ENCODE measurements at regions not wholly inside any gene's neighbourhood (a gene's known extent, or its start where the extent isn't known, plus 50 kb on each side); places are given as distances from the start of the nearest gene placed in this dataset.

DNA sequence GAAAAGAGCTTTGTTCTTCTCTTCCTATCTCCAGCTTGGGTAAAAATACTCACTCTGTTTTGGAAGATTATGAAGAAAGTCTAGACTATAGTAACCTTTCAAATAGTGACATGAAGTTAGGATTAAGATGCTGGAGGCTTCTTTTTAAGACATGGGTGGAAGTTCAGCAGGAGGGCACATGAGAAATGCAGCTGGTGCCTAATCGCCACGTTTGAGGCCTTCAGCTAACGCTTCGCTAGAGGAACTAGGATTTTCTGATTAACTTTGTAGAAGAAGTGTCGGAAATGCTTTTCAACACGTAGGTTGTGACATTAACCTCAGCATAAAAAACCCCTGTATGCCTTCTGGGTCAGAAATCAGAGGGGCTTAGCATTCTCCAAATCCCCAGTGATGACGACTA, 348.1 kb upstream of the MAP3K7 start:
- peaks cover 0 to 4% (median 0%) of the 10 kb centered on the region in 5 experiments for H3K27me3 ChIP-seq (replicated peaks in 2 of 5; ENCODE audit: control insufficient read depth in 4 of 5, insufficient read depth in 5 of 5, low read length in 4 of 5)
- no peak overlapping the region for H3K27ac ChIP-seq (ENCODE audit: insufficient read depth in 1 of 2, low read depth in 1 of 2, low read length in 2 of 2, poor library complexity in 1 of 2, severe bottlenecking in 2 of 2)
- H3K36me3 ChIP-seq (ENCODE audit: control insufficient read depth in 4 of 4, insufficient read depth in 4 of 4, low read length in 3 of 4) = no peaks in the 10 kb centered on the region
- POLR2A ChIA-PET = no interaction called here
- DNase-seq = peak in 2 of 3 donors; percentile 56 to 68
- H3K9me3 ChIP-seq (ENCODE audit: control extremely low read depth in 1 of 5, control insufficient read depth in 4 of 5, insufficient read depth in 2 of 5, low read depth in 1 of 5, low read length in 4 of 5) = no peaks in the 10 kb centered on the region
- CTCF ChIA-PET = interaction anchor here (0.9 to 1.1 kb wide), 2 partner anchors 11 to 12 kb away, joined by 3 read pairs; no protein-coding TSS in a partner anchor
- WGBS (ENCODE audit: insufficient coverage) = 7% methylated on average over 6 of the region's 7 CpGs
- H3K4me1 ChIP-seq (ENCODE audit: control extremely low read depth in 1 of 4, control insufficient read depth in 4 of 4, insufficient read depth in 4 of 4, low read length in 3 of 4) = peaks cover 9 to 21% (median 11%) of the 10 kb centered on the region in 4 experiments
- peak overlapping the region in 1 of 7 experiments; percentile 25 for H3K4me3 ChIP-seq (ENCODE audit: control insufficient read depth in 1 of 7, extremely low read depth in 1 of 7, insufficient read depth in 4 of 7, low read depth in 2 of 7, low read length in 6 of 7)

DNA sequence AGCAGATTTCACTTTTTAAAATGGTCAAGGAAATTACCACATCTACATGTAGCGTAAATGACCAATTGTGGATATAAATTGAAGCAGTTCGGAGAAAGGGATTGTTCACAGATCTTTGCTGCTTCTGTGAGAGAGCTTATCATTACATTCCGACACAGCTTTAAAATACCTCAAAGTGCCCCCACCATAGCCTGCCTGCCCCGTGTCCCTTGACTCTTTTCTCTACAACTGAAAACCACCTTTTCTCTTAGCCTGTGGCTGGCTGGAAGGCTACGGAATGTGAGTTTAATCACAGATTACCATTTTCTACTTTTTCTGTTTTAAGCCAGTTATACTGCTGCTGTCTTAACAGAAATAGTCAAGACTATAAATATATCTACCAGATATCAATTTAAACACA, 347.2 kb upstream of the MAP3K7 start:
- Histone ChIP-seq H3K36me3 (ENCODE audit: control insufficient read depth in 4 of 4, insufficient read depth in 4 of 4, low read length in 3 of 4) (no peaks in the 10 kb centered on the region), H3K4me3 (ENCODE audit: control insufficient read depth in 1 of 7, extremely low read depth in 1 of 7, insufficient read depth in 4 of 7, low read depth in 2 of 7, low read length in 6 of 7) (no peak overlapping the region), H3K27ac (ENCODE audit: insufficient read depth in 1 of 2, low read depth in 1 of 2, low read length in 2 of 2, poor library complexity in 1 of 2, severe bottlenecking in 2 of 2) (no peak overlapping the region), H3K27me3 (replicated peaks in 2 of 5; ENCODE audit: control insufficient read depth in 4 of 5, insufficient read depth in 5 of 5, low read length in 4 of 5) (peaks cover 0 to 4% (median 0%) of the 10 kb centered on the region in 5 experiments), H3K4me1 (ENCODE audit: control extremely low read depth in 1 of 4, control insufficient read depth in 4 of 4, insufficient read depth in 4 of 4, low read length in 3 of 4) (peaks cover 9 to 21% (median 11%) of the 10 kb centered on the region in 4 experiments), H3K9me3 (ENCODE audit: control extremely low read depth in 1 of 5, control insufficient read depth in 4 of 5, insufficient read depth in 2 of 5, low read depth in 1 of 5, low read length in 4 of 5) (no peaks in the 10 kb centered on the region)
- CTCF ChIA-PET = interaction anchor here (1.1 kb wide), 2 partner anchors 13 to 48 kb away, joined by 3 read pairs; no protein-coding TSS in a partner anchor
- POLR2A ChIA-PET = no interaction called here
- DNase-seq = no peak
- WGBS (ENCODE audit: insufficient coverage) = 75% methylated on average over 2 of the region's 5 CpGs

DNA sequence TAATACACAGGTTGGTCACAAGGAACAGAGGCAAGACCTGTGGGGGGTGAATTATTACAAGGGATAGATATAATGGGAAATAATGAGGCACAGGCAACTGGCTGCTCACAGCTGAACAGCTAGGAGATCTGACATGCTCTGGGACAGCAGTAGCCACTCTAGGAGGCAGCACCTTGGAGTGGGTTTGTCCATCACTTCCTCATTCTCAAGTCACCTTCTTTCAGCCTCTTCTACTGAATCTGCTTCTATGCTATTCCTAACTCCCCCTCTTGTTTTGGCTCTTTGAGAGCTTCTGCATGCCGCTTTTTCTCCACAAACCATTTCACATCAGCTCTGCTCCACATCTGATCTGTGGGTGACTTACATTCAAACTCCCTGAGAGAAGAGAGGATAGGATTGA, 345.5 kb upstream of the MAP3K7 start:
- peak in 2 of 3 donors; percentile 50 to 66 for DNase-seq
- H3K27me3 ChIP-seq (replicated peaks in 2 of 5; ENCODE audit: control insufficient read depth in 4 of 5, insufficient read depth in 5 of 5, low read length in 4 of 5) = peaks cover 0 to 4% (median 0%) of the 10 kb centered on the region in 5 experiments
- ChIA-PET CTCF (interaction anchor here (1.0 to 1.5 kb wide), 2 partner anchors 8 to 9 kb away, joined by 3 to 6 read pairs; no protein-coding TSS in a partner anchor), POLR2A (no interaction called here)
- H3K27ac ChIP-seq (ENCODE audit: insufficient read depth in 1 of 2, low read depth in 1 of 2, low read length in 2 of 2, poor library complexity in 1 of 2, severe bottlenecking in 2 of 2) = no peak overlapping the region
- no peaks in the 10 kb centered on the region for H3K36me3 ChIP-seq (ENCODE audit: control insufficient read depth in 4 of 4, insufficient read depth in 4 of 4, low read length in 3 of 4)
- H3K4me1 ChIP-seq (ENCODE audit: control extremely low read depth in 1 of 4, control insufficient read depth in 4 of 4, insufficient read depth in 4 of 4, low read length in 3 of 4) = peaks cover 9 to 24% (median 16%) of the 10 kb centered on the region in 4 experiments
- no CpG with 5 or more reads among the region's 1 CpG for WGBS (ENCODE audit: insufficient coverage)
- no peaks in the 10 kb centered on the region for H3K9me3 ChIP-seq (ENCODE audit: control extremely low read depth in 1 of 5, control insufficient read depth in 4 of 5, insufficient read depth in 2 of 5, low read depth in 1 of 5, low read length in 4 of 5)
- H3K4me3 ChIP-seq (ENCODE audit: control insufficient read depth in 1 of 7, extremely low read depth in 1 of 7, insufficient read depth in 4 of 7, low read depth in 2 of 7, low read length in 6 of 7) = no peak overlapping the region

DNA sequence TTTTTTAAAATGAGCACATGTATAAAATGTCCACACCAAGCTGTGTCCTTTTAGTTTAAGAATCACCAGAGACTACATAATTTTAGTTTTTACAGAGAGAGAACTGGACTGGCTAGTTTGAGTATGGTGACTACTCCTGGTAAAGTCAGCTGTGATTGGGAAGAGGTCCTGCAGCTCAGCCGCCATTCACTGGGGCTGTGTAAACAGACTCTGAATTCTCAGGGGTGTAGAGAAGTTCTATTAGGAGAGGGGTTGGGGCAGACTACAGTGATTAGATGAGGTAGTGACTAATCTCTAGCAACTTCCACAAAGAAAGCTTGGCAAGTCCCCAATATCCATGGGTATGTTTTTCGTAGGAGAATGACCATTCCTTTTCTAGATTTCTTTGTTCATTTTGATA, 341.2 kb upstream of the MAP3K7 start:
- peaks cover 0 to 4% (median 0%) of the 10 kb centered on the region in 5 experiments for H3K27me3 ChIP-seq (replicated peaks in 2 of 5; ENCODE audit: control insufficient read depth in 4 of 5, insufficient read depth in 5 of 5, low read length in 4 of 5)
- H3K9me3 ChIP-seq (ENCODE audit: control extremely low read depth in 1 of 5, control insufficient read depth in 4 of 5, insufficient read depth in 2 of 5, low read depth in 1 of 5, low read length in 4 of 5) = no peaks in the 10 kb centered on the region
- H3K36me3 ChIP-seq (ENCODE audit: control insufficient read depth in 4 of 4, insufficient read depth in 4 of 4, low read length in 3 of 4) = no peaks in the 10 kb centered on the region
- 90% methylated on average over 2 of the region's 2 CpGs for WGBS (ENCODE audit: insufficient coverage)
- H3K27ac ChIP-seq (ENCODE audit: insufficient read depth in 1 of 2, low read depth in 1 of 2, low read length in 2 of 2, poor library complexity in 1 of 2, severe bottlenecking in 2 of 2) = no peak overlapping the region
- POLR2A ChIA-PET = no interaction called here
- H3K4me3 ChIP-seq (ENCODE audit: control insufficient read depth in 1 of 7, extremely low read depth in 1 of 7, insufficient read depth in 4 of 7, low read depth in 2 of 7, low read length in 6 of 7) = no peak overlapping the region
- CTCF ChIA-PET = interaction anchor here (1.2 to 1.4 kb wide), 2 partner anchors 9 to 12 kb away, joined by 3 read pairs; no protein-coding TSS in a partner anchor
- no peak for DNase-seq
- peaks cover 0 to 9% (median 1%) of the 10 kb centered on the region in 4 experiments for H3K4me1 ChIP-seq (ENCODE audit: control extremely low read depth in 1 of 4, control insufficient read depth in 4 of 4, insufficient read depth in 4 of 4, low read length in 3 of 4)

DNA sequence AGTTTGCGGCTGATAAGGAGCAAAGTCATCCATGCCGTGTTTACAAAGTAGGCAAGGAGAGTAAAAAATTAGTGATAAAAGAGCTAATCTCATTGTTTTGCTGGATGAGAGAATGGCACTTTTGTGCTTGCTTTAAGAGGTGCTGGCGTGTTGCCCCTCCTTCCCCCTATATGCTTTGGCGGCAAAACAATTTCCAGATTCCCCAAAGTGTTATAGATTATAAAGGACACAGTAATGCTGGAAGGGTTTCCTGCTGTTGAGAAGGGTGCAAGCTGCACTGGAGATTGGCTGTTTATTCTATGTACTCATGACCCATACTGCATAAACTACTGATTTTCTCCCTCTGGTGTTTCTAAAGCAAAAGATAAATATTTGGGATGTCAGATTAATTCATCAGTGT, 338.9 kb upstream of the MAP3K7 start:
- ChIA-PET POLR2A (no interaction called here), CTCF (interaction anchor here (0.9 to 1.9 kb wide), 3 partner anchors 14 to 15 kb away, joined by 3 to 7 read pairs (median 4); no protein-coding TSS in a partner anchor)
- no peak overlapping the region for H3K4me3 ChIP-seq (ENCODE audit: control insufficient read depth in 1 of 7, extremely low read depth in 1 of 7, insufficient read depth in 4 of 7, low read depth in 2 of 7, low read length in 6 of 7)
- no peaks in the 10 kb centered on the region for H3K36me3 ChIP-seq (ENCODE audit: control insufficient read depth in 4 of 4, insufficient read depth in 4 of 4, low read length in 3 of 4)
- H3K27ac ChIP-seq (ENCODE audit: insufficient read depth in 1 of 2, low read depth in 1 of 2, low read length in 2 of 2, poor library complexity in 1 of 2, severe bottlenecking in 2 of 2) = no peak overlapping the region
- no peak for DNase-seq
- no peaks in the 10 kb centered on the region for H3K27me3 ChIP-seq (replicated peaks in 2 of 5; ENCODE audit: control insufficient read depth in 4 of 5, insufficient read depth in 5 of 5, low read length in 4 of 5)
- peaks cover 0 to 9% (median 3%) of the 10 kb centered on the region in 4 experiments for H3K4me1 ChIP-seq (ENCODE audit: control extremely low read depth in 1 of 4, control insufficient read depth in 4 of 4, insufficient read depth in 4 of 4, low read length in 3 of 4)
- no peaks in the 10 kb centered on the region for H3K9me3 ChIP-seq (ENCODE audit: control extremely low read depth in 1 of 5, control insufficient read depth in 4 of 5, insufficient read depth in 2 of 5, low read depth in 1 of 5, low read length in 4 of 5)
- WGBS (ENCODE audit: insufficient coverage) = 94% methylated on average over 2 of the region's 4 CpGs

DNA sequence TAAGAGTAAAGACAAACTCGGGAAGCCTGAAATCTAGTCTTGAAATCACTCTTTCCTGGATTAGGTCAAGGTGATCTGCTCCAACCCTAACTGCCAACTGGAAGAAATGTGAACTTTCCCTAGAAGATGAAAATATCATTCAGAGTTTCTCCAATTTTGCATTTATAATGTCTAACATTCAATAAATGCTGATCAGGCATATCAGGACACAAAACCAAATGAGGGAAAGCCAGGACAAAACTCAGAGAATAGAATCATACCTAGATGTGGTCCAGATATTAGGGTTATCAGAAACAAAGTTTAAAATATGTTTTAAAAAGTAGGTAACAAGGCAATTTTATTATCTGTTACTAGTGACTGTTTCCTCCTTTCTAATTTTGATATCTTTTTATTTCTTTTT, 335.5 kb upstream of the MAP3K7 start:
- Histone ChIP-seq H3K4me1 (ENCODE audit: control extremely low read depth in 1 of 4, control insufficient read depth in 4 of 4, insufficient read depth in 4 of 4, low read length in 3 of 4) (peaks cover 4 to 21% (median 10%) of the 10 kb centered on the region in 4 experiments), H3K4me3 (ENCODE audit: control insufficient read depth in 1 of 7, extremely low read depth in 1 of 7, insufficient read depth in 4 of 7, low read depth in 2 of 7, low read length in 6 of 7) (no peak overlapping the region), H3K27me3 (replicated peaks in 2 of 5; ENCODE audit: control insufficient read depth in 4 of 5, insufficient read depth in 5 of 5, low read length in 4 of 5) (no peaks in the 10 kb centered on the region), H3K36me3 (ENCODE audit: control insufficient read depth in 4 of 4, insufficient read depth in 4 of 4, low read length in 3 of 4) (no peaks in the 10 kb centered on the region), H3K27ac (ENCODE audit: insufficient read depth in 1 of 2, low read depth in 1 of 2, low read length in 2 of 2, poor library complexity in 1 of 2, severe bottlenecking in 2 of 2) (no peak overlapping the region), H3K9me3 (ENCODE audit: control extremely low read depth in 1 of 5, control insufficient read depth in 4 of 5, insufficient read depth in 2 of 5, low read depth in 1 of 5, low read length in 4 of 5) (no peaks in the 10 kb centered on the region)
- ChIA-PET POLR2A (no interaction called here), CTCF (no interaction called here)
- DNase-seq = no peak
- 73% methylated on average over 1 of the region's 1 CpG for WGBS (ENCODE audit: insufficient coverage)

DNA sequence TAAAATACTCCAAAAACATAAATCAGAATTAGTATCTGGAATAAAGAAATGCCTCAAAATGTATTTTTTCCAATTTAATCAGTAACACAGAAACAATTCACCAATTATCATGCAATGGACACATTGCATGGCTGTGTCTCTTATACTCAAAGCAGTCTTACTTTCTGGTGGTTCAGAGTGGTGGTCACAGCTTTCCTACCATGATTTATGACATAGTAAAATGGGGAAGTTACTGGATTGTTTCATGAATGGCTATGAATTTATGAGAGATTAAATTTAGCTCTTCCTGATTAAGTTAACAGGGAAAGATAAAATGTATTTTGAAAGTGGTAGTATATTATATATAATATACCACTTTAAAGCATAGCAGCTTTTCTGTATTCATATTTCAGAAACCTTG, 331.5 kb upstream of the MAP3K7 start:
- DNase-seq = peak; percentile 76 to 95 (median 93)
- ChIA-PET CTCF (interaction anchor here (1.0 kb wide), 1 partner anchor 23 kb away, joined by 5 read pairs; no protein-coding TSS in a partner anchor), POLR2A (no interaction called here)
- Histone ChIP-seq H3K9me3 (ENCODE audit: control extremely low read depth in 1 of 5, control insufficient read depth in 4 of 5, insufficient read depth in 2 of 5, low read depth in 1 of 5, low read length in 4 of 5) (peaks cover 0 to 9% (median 4%) of the 10 kb centered on the region in 5 experiments), H3K36me3 (ENCODE audit: control insufficient read depth in 4 of 4, insufficient read depth in 4 of 4, low read length in 3 of 4) (no peaks in the 10 kb centered on the region), H3K4me3 (ENCODE audit: control insufficient read depth in 1 of 7, extremely low read depth in 1 of 7, insufficient read depth in 4 of 7, low read depth in 2 of 7, low read length in 6 of 7) (peak overlapping the region in 1 of 7 experiments; percentile 27), H3K27me3 (replicated peaks in 2 of 5; ENCODE audit: control insufficient read depth in 4 of 5, insufficient read depth in 5 of 5, low read length in 4 of 5) (no peaks in the 10 kb centered on the region), H3K27ac (ENCODE audit: insufficient read depth in 1 of 2, low read depth in 1 of 2, low read length in 2 of 2, poor library complexity in 1 of 2, severe bottlenecking in 2 of 2) (no peak overlapping the region), H3K4me1 (ENCODE audit: control extremely low read depth in 1 of 4, control insufficient read depth in 4 of 4, insufficient read depth in 4 of 4, low read length in 3 of 4) (peaks cover 4 to 26% (median 11%) of the 10 kb centered on the region in 4 experiments)

All from common myeloid progenitor, CD34-positive (primary cell).